NB4 (cell line): ENCODE measurements at regions not wholly inside any gene's neighbourhood (a gene's known extent, or its start where the extent isn't known, plus 50 kb on each side); places are given as distances from the start of the nearest gene placed in this dataset.

ENCODE experiments used
- DNase-seq: peaks from one replicate; pipeline ENCODE4 v3.0.0; 2010; ENCODE audit warnings: low read depth
- H3K4me3 ChIP-seq: one replicate; pipeline ENCODE4 v1.5.1; 2011; ENCODE audit warnings: mild to moderate bottlenecking, low read depth, low read length, moderate library complexity
- MYC ChIP-seq: IDR thresholded peaks from 2 replicates; pipeline ENCODE4 v1.6.1; 2011; ENCODE audit warnings: low read depth, low read length
- POLR2A ChIP-seq: IDR thresholded peaks from 2 replicates; pipeline ENCODE4 v1.6.1; 2011; ENCODE audit warnings: mild to moderate bottlenecking; ENCODE audit not compliant: insufficient read length; ENCODE audit errors: extremely low read depth
- TF ChIP-seq, protein P1 (sequence below): IDR thresholded peaks from 2 replicates; pipeline ENCODE4 v1.6.1; 2011; ENCODE audit warnings: low read depth, low read length
- TF ChIP-seq, protein P2 (sequence below): IDR thresholded peaks from one replicate; pipeline ENCODE4 v1.5.1; 2012; ENCODE audit warnings: low read depth, low read length

DNA sequence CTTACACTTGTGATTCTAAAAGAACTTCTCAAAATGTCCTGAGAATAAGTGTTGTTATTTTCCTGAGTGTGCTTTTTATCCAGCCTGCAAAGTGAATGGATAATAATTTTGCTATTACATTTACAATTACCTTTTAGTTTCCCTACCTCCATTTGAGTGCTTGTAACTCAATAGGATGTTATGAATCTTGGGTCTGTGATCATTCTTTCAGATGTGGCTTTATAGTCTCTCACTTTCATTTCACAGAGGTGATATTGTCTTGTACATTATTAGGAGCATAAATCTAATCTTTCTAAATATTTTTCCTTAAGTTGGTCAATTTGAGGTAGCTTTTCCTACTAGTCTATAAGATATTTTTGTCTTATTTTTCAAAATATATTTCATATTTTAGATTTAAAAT is 386.3 kb upstream of the EPHA6 start:
- DNase-seq: no peak
- TF ChIP-seq MYC (no peak), POLR2A (no peak)
- TF ChIP-seq, protein P1, sequence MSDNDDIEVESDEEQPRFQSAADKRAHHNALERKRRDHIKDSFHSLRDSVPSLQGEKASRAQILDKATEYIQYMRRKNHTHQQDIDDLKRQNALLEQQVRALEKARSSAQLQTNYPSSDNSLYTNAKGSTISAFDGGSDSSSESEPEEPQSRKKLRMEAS: no peak
- TF ChIP-seq, protein P2, sequence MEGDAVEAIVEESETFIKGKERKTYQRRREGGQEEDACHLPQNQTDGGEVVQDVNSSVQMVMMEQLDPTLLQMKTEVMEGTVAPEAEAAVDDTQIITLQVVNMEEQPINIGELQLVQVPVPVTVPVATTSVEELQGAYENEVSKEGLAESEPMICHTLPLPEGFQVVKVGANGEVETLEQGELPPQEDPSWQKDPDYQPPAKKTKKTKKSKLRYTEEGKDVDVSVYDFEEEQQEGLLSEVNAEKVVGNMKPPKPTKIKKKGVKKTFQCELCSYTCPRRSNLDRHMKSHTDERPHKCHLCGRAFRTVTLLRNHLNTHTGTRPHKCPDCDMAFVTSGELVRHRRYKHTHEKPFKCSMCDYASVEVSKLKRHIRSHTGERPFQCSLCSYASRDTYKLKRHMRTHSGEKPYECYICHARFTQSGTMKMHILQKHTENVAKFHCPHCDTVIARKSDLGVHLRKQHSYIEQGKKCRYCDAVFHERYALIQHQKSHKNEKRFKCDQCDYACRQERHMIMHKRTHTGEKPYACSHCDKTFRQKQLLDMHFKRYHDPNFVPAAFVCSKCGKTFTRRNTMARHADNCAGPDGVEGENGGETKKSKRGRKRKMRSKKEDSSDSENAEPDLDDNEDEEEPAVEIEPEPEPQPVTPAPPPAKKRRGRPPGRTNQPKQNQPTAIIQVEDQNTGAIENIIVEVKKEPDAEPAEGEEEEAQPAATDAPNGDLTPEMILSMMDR: no peak
- H3K4me3 ChIP-seq: no peak overlapping the region

DNA sequence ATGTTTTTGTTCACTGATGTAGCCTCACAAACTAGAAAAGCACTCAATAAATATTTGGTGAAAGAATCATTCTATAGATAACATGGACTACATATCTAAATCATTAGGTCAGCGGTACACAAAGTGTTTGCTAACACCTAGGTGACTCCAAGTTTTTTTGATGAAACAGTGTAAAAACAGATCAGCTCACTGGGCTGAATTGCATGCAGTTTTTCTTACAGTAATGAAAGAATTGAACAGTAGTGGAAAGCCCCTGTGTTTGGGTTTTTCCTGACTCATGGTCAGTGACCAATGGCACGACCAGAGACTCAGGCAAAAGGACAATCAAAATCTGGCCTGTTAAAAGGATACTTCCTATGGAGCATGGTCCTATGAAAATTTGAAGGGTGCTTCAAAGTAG is 384.3 kb upstream of the EPHA6 start:
- no peak for DNase-seq
- TF ChIP-seq MYC (no peak), POLR2A (no peak)
- TF ChIP-seq, protein P1: no peak
- TF ChIP-seq, protein P2: no peak

DNA sequence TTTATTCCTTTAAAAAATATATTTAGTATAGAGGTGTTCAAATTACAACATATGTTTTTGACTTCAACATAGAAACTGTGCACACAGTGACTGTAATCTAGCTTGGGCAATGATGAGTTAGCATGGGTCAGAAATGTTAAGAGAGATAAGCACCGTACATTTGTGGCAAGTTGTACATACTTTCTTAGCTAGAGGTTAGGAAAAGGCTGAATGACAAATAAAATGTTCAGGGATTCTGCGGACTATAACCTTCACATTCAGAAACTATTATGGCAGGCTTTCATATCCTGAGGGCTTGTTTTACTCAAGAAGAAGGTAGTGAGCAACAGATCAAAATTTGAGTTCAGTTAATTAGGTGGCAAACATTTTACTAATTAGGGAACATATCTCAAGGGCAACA is 379.7 kb upstream of the EPHA6 start:
- DNase-seq: no peak
- no peak overlapping the region for H3K4me3 ChIP-seq
- TF ChIP-seq POLR2A (no peak), MYC (no peak)
- TF ChIP-seq, protein P2: no peak
- TF ChIP-seq, protein P1: no peak

More for the DNA sequence above, 384.3 kb upstream of the EPHA6 start:
- no peak overlapping the region for H3K4me3 ChIP-seq

DNA sequence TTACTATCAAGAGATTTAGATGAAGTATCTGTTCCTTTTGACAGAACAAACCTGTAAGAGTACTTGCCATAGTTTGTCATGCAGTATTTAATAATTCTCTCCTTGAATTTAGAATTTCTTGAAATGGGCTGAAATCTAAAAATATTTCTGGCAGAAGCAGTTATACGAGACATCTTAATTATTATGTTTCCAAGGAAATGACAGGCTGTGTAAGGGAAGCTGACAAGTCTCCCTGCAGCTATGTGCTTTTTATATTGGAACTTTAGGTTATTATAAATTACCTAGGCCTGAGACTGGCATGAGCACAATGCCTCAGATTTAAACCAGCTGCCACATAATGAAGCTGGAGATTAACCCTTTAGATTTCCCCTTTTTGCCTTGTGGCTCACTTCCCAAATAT is 365.0 kb upstream of the EPHA6 start:
- no peak overlapping the region for H3K4me3 ChIP-seq
- no peak for DNase-seq
- TF ChIP-seq, protein P1: no peak
- TF ChIP-seq, protein P2: no peak

DNA sequence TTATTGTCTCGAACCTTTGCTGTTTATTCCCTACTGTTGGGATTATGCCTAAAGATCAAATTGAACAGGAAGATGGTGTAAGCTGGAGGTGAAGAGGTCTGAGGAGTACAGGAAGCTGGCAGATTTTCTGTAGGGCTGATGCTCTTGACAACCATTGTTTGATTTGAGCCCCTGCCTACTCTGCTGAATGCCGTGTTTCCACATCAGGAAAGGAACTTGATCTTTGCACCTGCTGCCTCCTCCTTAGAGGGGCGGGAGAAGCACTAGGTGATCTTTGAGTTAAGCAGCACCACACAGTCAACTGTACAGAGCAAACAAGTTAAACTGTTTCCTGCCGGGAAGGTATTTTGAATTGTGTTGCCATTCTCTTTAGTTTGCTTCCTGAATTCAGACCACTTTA is 364.6 kb upstream of the EPHA6 start:
- TF ChIP-seq, protein P2: no peak
- TF ChIP-seq MYC: no peak
- no peak for TF ChIP-seq POLR2A
- TF ChIP-seq, protein P1: no peak
- H3K4me3 ChIP-seq: no peak overlapping the region
- DNase-seq: no peak

DNA sequence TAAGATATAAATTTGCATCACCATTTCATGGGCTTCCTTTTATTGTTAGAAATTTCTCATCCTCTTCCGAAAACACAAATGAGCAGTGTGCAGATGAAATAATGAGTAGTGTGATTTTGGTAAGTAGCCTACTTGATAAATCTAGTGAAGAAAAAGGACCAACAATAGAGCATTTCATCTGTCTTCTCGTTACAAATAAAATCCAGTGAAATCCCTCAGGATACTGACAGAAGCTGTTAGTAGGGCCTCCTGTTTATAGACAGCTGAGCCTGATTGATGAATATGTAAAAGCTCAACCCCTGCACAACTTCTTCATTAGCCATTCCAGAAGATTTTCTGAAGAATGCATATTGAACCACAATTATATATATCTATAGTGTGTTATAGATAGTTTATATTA is 363.7 kb upstream of the EPHA6 start:
- TF ChIP-seq POLR2A (no peak), MYC (no peak)
- TF ChIP-seq, protein P1: no peak
- TF ChIP-seq, protein P2: no peak
- no peak overlapping the region for H3K4me3 ChIP-seq
- no peak for DNase-seq
